Right lung (tissue), 2 donors: ENCODE measurements at regions not wholly inside any gene's neighbourhood (a gene's known extent, or its start where the extent isn't known, plus 50 kb on each side); places are given as distances from the start of the nearest gene placed in this dataset.
"Not testable (repeated sequence)": the region's sequence is repeated elsewhere in the genome, so short reads cannot be mapped to it uniquely, and the experiment has no call there.

Experiments
- DNase-seq, 2 donors: peaks; one replicate each; pipeline ENCODE4 v3.0.0-alpha.2; 2013

- no peak for DNase-seq
Measured at GRCh38 chr16:87095271-87095670, 221.9 kb downstream of the C16orf95 start.

GRCh38 chr16:87096746-87097333 lies 220.4 kb downstream of the C16orf95 start:
- no peak for DNase-seq

DNA sequence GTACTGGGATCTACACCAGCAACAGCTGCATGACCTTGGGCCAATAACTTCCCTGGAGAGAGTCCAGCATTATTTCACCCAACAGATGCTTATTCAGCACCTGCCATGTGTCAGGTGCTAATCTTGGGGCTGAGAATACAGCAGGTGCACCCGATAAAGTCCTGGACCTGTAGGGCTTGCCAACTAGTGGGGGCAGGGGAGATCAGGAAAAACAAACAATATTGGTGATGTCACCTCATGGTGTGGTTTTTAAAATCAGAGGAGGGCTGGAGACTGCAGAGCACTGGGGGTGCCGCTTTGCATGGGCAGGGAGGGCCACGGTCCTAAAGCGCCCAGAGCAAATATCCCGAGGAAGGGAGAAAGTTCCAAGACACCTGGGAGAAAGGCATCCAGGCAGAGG lies 218.8 kb downstream of the C16orf95 start:
- no peak for DNase-seq

DNA sequence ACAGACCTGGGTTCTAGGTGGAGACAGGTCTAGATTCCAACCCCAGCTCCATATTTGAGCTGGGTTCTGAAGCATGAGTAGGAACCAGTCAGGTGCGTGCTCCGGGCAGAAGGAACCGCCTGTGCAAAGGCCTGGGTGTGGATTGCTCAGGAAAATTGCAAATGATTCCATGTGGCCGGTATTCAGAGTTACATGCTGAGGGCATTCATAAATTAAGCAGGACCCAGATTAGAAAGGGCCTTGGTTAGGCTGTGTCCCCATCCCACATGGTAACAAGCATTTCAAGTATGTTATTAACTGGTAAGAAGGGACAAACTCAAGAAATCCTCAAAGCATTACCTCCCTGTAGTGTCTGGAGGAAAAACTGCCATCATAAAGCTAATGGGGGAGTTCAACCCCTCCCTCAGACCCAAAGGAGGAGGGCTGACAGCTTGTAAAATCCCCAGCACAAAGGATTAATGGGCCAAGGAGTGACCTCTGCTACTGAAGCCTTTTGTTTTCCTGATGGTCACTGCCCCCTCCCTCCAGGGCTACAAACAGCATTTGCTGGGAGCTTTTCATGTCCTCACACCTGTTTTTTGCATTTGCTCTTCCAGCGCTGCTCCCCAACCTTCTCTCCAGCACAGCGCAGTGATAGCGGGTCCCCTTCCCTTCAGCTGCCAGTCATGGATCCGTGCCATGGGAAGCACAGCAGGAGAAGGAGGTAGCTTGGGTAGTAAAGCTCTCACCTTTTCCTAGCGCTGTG lies 218.0 kb downstream of the C16orf95 start:
- no peak for DNase-seq

- DNase-seq, result no peak
Measured at GRCh38 chr16:87100306-87101058, 216.7 kb downstream of the C16orf95 start.

DNA sequence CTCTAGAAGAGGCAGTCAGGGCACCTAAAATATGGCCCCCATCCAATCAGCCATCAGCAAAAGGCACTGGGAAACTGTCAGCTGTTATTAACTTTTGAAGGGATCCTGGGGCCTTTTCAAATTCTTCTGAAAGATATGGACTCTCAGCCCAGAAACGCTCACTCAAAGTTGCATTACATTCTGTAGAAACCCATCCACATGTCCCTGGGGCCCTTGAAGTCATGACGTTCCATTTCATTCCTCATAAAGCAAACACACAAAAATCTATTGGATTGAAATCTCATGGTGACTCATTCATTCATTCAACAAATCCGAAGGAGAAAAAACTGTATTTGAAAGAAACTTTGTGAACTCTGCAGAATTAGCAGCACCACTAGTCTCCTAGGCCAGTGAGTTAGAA lies 215.3 kb downstream of the C16orf95 start:
- no peak for DNase-seq

DNA sequence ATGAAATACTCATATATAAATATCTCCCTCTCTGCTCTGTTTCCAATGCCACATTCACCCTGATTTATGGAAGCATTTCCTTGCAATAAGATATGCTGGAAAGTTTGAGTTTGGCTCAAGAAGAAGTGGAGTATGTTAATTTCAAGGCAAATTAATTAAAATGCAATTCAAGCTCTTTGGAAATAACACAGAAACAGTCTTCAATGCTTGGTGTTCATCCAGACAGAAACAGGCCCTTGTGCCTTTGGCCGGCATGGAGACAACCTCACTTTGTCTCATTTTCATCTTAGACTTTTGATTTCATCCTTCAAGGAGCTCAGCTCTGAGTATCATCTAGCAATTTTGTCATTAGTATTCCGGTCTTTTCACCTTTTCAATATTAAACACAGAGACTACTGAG lies 210.0 kb downstream of the C16orf95 start:
- DNase-seq, result no peak

- no peak for DNase-seq
Measured at GRCh38 chr16:87108278-87108677, 208.9 kb downstream of the C16orf95 start.

- DNase-seq, result no peak
Measured at GRCh38 chr16:87108941-87109340, 208.3 kb downstream of the C16orf95 start.

DNA sequence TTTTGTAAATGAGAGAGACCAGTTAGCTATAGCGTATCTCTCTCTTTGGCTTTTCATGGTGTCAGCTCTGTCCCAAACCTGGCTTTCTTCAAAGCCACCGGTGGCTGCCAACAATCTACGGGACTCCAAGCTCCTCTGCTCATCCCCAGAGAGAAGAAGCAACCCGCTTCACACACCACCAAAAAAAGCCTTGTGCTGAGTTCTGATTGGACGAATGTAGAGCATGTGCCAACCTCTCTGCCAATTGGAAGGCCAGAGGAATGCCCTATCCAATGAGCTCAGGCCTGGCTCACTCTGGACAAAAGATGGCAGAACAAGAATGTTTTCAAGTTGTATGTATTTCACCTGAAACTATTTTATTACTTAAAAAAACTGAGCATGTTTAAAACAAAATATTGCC lies 202.4 kb downstream of the C16orf95 start:
- no peak for DNase-seq

DNA sequence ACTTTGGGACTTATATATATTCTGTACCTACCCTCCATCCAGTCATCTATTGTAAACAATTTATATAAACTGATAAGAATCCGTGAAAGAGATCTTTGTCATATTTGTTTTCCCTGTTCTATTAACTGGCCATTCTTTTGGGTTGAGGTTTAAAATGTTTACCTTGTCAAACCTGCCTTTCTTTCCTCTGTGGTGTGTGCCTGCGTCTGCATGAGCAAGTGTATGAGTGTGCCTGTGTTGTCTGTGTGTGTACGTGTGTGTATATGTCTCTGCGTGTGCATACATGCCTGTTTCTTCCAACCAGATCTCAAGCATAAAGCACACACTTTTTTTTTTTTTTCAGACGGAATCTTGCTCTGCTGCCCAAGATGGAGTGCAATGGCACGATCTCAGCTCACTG lies 201.5 kb downstream of the C16orf95 start:
- no peak for DNase-seq

DNA sequence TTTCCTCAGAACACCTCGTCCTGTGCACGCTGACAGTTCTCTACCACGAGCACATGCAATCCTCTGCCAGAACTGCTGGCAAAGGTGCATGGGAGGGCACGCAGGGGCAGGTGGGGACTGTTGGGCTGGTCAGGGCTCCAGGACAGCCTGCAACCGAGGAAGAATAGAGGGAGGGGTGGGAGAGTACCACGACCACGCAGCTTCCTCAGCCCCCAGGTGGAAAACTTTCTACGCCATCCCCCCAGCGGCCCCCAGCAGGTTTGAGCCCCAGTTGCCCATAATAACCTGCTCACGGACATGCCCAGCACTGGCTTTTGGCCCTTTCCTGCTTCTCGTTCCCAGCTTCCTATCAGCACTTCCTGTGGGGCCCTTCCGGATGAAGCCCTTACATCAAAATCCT lies 199.3 kb downstream of the C16orf95 start:
- no peak for DNase-seq

GRCh38 chr16:87119168-87119567 lies 198.0 kb downstream of the C16orf95 start:
- DNase-seq, result no peak

- DNase-seq, result no peak
Measured at GRCh38 chr16:87119748-87120147, 197.4 kb downstream of the C16orf95 start.

DNA sequence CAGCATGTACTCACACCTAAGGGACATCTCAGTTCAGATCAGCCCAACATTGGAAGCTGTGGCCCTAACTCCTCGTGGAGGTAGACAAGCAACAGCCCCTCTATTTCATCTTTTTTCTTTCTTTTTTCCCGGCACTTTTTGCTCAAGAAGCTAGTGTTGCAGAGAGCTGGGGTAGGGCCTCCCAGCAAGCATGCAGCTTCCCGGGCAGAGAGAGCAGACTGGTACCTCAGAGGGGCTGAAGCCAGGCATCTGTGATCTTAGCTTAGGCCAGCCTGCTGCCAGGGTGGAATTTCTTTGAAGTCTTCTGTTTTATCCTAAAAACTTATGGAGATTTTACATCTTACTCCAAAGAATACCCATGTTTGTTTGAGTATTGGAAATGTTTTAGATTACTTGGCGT lies 195.4 kb downstream of the C16orf95 start:
- no peak for DNase-seq

DNA sequence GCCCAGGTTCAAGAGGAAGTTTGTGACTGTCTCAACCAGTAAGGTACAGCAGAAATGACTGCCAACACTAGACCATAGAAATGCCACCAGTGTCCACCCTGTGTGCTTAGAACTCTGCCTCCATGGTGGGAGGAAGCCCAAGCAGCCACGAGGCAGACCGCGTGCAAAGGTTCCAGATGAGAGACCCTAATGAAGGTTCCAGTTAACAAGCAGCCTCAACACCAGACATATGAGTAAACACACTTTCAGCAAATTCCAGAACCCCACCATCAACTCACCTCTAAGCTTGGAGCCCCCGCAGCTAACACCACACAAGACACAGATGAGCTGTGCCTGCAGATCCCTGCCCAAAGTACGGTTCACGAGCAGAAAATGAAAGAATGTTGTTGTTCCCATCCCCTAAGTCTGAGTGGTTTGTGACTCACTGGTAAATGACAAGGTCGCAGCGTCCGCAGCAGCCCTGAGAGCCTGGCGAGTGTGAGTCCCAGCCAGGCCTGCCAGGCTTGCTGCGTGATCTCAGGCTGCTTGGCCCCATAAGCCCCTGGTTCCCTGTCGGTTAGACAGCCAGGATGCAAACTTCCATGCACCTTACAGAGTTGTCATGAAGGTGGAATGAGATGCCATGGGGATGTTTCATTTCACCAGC lies 193.7 kb downstream of the C16orf95 start:
- DNase-seq, result no peak

GRCh38 chr16:87124405-87124804 lies 192.8 kb downstream of the C16orf95 start:
- not testable (repeated sequence) for DNase-seq

GRCh38 chr16:87125206-87126155 lies 191.7 kb downstream of the C16orf95 start:
- DNase-seq, result no peak

DNA sequence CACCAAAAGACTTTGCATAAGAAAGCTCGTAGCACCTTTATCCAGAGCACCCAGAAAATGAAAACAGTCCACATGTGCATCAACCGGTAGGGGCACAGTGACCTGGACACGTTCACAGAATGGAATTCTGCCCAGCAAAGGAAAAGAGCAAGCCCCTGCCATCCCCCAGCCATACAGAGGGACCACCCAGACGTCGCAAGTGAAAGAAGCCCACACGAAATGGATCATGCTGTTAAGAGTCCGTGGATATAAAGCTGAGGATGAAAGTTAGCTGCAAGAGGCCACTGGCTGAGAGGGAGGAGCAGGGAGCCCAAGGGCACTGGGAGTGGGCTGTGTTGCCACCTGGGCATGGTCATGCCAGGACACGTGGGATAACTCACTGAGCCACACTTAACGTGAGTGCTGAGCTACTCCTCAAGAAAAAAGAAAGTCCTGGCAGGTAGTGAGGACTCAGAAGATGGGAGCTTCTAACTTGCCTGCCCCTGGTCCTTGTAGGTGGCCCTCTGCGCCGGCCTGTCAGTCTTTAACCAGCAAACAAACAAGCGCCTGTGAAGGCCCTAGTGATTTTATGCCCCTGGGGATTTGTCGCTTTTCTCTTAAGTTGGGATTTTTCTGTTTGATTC lies 190.7 kb downstream of the C16orf95 start:
- DNase-seq, result no peak

- DNase-seq, result peak; percentile 78 to 82
Measured at GRCh38 chr16:87127061-87127765, 190.0 kb downstream of the C16orf95 start.
